ENCODE measurements at regions not wholly inside any gene's neighbourhood (a gene's known extent, or its start where the extent isn't known, plus 50 kb on each side); places are given as distances from the start of the nearest gene placed in this dataset.
"Not testable (repeated sequence)": the region's sequence is repeated elsewhere in the genome, so short reads cannot be mapped to it uniquely, and the experiment has no call there.

GRCh38 chr3:170814822-170815221, 55.2 kb downstream of the RPL22L1 start:
- DNase-seq, result no peak

DNA sequence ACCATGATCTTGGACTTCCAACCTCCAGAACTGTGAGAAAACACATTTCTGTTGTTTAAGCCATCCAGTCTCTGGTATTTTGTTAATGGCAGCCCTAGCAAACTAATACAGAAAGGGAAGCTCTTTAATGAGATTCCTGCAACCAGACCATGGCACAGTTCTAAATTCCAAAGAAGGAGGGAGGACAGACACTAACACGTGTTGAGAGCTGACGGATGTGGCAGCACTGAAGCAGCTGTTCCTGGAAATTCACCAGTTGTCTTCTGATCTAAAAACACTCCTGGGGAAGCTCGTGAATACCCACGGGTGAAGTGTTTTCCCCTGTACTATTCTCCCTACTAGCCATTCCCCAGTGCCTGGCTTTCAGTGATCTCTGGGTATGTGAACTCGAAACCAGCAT, 56.7 kb downstream of the RPL22L1 start:
- no peak for DNase-seq

GRCh38 chr3:170811928-170812591, 57.9 kb downstream of the RPL22L1 start:
- DNase-seq, result peak; percentile 27

- no peak for DNase-seq
These were observed 58.5 kb downstream of the RPL22L1 start for GRCh38 chr3:170811515-170811914.

- DNase-seq, result no peak
These were observed 60.0 kb downstream of the RPL22L1 start for GRCh38 chr3:170809975-170810357.

GRCh38 chr3:170809007-170809974, 60.7 kb downstream of the RPL22L1 start:
- peak; percentile 5 for DNase-seq

GRCh38 chr3:170808041-170808440, 62.0 kb downstream of the RPL22L1 start:
- DNase-seq, result no peak

- no peak for DNase-seq
These were observed 63.3 kb downstream of the RPL22L1 start for GRCh38 chr3:170806676-170807075.

GRCh38 chr3:170806141-170806540, 63.9 kb downstream of the RPL22L1 start:
- no peak for DNase-seq

- DNase-seq, result not testable (repeated sequence)
These were observed 64.7 kb downstream of the RPL22L1 start for GRCh38 chr3:170805296-170805695.

DNA sequence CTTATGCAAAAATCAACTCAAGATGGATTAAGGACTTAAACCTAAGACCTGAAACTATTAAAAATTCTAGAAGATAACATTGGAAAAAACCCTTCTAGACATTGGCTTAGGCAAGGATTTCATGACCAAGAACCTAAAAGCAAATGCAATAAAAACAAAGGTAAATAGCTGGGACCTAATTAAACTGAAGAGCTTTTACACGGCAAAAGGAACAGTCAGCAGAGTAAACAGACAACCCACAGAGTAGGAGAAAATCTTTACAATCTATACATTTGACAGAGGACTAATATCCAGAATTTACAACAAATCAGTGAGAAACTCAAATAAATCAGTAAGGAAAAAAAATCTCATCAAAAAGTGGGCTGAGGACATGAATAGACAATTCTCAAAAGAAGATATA, 65.4 kb downstream of the RPL22L1 start:
- not testable (repeated sequence) for DNase-seq

DNA sequence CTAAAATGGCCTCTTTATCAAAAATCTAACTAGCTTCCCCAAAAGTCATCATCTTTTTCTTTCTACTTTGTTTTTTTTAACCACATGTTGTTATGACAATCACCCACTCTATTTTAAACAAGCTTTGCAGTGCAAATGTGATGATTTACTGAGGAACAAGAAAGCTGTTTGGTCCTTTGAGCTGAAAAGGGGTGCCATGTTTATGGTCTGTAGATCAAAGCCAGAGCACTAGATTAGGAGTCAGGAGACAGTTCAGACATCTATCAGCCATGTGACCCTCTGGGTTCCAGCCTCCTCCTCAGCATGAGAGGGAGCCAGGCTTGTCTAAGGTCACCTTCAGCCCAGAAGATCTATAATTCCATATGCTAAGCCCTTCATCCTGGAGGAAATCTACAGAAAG, 65.9 kb downstream of the RPL22L1 start:
- DNase-seq, result no peak

DNA sequence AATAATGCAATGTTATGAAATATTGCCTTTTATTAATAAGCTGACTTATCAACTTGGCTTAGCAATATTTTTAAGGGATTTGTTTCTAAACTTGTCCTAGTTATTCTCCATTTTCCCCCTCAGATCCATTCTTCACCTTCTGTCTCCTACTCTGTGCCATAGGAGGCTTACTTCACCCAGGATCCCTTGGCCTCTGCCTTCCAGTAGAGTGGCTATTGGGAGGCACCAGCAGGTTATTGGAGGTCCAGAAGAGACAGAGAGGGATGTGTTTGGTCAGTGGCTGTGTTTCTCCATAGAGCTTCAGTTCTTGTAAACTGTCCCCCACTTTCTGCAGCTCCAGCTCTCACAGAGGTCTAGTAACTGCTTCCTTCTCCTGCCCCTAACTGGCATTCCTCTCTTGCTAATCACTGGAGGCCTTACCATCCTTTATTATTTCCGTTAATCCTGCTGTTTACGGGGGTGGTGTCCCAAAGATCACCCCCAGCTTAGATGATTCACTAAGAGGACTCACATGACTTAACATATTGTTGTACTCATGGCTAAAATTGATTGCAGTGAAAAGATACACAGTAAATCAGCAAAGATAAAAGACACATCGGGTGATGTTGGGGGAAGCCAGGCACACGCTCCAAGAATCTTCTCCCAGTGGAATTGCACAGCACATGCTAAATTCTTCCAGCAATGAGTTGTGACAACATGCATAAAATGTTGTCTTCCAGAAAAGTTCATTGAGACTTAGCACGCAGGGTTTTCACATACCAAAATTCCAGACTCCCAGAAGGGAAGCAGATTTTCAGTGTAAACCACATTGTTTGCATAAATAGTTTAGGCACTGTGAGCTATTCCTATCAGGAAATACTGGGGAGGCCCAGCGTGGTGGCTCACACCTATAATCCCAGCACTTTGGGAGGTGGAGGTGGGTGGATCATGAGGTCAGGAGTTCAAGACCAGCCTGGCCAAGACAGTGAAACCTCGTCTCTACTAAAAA, 67.5 kb downstream of the RPL22L1 start:
- DNase-seq, result no peak

DNA sequence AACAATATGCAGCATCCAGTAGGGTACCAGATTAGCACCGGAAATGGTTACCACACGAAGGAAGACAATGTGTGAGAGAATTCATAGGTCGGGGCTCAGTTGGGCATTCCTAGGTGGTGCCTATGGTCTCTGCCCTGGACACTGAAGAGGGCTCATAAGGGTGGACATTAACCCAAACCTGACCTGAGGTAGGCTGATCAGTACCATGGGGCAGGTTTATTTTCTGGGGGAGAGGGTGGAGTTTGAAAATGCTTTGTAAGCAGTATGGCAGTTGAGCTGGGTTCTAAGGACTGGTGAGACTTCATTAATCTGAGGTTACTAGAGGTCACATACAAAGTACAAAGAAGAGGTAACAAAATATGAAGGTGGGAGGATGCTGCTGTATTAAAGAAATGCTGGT, 68.4 kb downstream of the RPL22L1 start:
- no peak for DNase-seq

GRCh38 chr3:170800275-170800674, 69.7 kb downstream of the RPL22L1 start:
- DNase-seq, result not testable (repeated sequence)

DNA sequence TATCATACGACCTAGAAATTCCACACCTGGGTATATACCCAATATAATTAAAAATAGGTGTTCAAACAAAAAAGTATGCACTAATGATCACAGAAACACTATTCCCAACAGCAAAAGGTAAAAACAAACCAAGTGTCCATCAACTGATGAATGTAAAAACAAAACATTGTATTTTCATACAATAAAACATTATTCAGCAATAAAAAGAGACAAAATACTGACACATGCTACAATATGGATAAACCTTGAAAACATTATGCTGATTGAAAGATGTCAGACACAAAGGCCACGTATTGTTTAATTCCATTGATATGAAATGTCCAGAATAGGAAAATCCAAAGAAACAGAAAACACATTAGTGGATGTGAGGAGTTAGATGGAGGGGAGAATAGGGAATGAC, 71.0 kb downstream of the RPL22L1 start:
- DNase-seq, result no peak

DNA sequence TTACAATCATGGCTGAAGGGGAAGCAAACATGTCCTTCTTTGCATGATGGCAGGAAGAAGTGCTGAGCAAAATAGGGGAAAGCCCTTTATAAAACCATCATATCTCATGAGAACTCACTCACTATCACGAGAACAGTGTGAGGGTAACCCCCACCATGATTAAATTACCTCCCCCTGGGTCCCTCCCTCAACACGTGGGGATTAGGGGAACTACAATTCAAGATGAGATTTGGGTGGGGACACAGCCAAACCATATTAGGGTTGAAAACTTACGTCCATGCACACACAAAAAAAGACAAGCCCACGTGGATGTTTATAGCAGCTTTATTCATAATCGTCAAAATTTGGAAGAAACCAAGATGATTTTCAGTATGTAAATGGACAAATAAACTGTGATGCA, 72.3 kb downstream of the RPL22L1 start:
- DNase-seq, result no peak

- DNase-seq, result no peak
These were observed 77.5 kb downstream of the RPL22L1 start for GRCh38 chr3:170792471-170792870.

- no peak for DNase-seq
These were observed 79.3 kb downstream of the RPL22L1 start for GRCh38 chr3:170790647-170791046.

DNA sequence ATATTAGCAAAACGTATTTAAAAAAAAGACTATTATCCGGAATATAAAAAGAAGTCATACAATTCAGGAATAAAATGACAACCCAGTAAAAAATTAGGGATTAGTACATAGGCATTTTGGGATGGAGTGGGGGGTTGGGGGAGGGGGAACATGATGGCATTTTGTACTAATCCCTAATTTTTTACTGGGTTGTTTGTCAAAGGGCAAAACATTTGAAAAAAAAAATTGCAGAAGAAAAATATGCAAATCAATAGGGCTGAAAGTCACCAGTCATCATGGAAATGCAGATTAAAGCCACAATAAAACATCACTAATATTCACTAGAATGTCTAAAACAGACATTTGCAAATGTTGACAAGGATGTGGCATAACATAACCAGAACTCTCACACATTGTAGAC, 82.5 kb downstream of the RPL22L1 start:
- no peak for DNase-seq

- no peak for DNase-seq
These were observed 84.5 kb downstream of the RPL22L1 start for GRCh38 chr3:170785454-170785853.

- DNase-seq, result no peak
These were observed 85.6 kb downstream of the RPL22L1 start for GRCh38 chr3:170784406-170784805.

GRCh38 chr3:170780955-170781354, 89.0 kb downstream of the RPL22L1 start:
- no peak for DNase-seq

Data from NCI-H1048 (cell line).